Tongue (tissue), 1 donor: ENCODE measurements at regions not wholly inside any gene's neighbourhood (a gene's known extent, or its start where the extent isn't known, plus 50 kb on each side); places are given as distances from the start of the nearest gene placed in this dataset.
"Not testable (repeated sequence)": the region's sequence is repeated elsewhere in the genome, so short reads cannot be mapped to it uniquely, and the experiment has no call there.

Experiments
- DNase-seq: peaks from one replicate; pipeline ENCODE4 v3.0.0-alpha.2; 2015

GRCh38 chr6:91279740-91280493 lies 693.0 kb upstream of the MAP3K7 start:
- DNase-seq = no peak

- no peak for DNase-seq
Observed at GRCh38 chr6:91278416-91278815, 691.5 kb upstream of the MAP3K7 start.

DNA sequence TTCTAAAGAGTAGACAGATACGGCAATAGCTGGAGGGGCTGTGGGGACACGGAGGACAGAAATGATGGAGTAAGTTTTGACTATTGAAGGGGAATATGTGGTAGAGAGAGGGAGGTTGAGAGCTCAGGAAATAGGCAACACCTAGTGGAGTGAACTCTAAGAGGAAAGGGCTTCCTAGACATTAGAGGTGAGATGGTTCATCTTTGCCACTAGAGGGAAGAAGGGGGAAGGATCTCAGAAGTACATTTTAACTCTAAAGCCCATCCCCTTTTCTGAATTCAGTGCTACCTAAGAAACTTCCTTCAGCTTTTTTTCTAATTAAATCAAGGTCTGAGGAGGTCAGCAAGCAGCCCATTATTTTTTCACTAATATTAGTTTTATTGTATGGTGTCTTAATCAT lies 689.4 kb upstream of the MAP3K7 start:
- DNase-seq = peak; percentile 12

- no peak for DNase-seq
Observed at GRCh38 chr6:91273729-91274128, 686.9 kb upstream of the MAP3K7 start.

GRCh38 chr6:91271807-91272206 lies 684.9 kb upstream of the MAP3K7 start:
- DNase-seq = no peak

DNA sequence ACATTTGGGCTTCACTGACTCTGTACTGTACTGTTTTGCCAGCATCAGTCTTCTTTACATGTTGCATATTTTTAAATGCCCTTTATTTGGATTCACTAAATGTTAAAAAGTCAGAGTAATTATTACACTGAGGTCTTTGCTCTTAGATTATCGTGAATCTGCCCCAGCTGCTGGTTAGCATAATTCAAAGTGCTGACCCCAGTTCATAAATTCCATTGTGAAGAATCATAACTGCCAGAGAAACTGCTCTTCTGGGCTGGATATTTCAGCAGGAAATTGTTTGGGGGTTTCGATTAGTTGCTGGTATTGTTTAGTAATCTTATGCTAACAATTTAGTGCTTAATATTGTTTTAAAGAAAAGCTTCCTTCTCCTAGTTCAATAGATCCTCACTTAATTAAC lies 682.1 kb upstream of the MAP3K7 start:
- no peak for DNase-seq

GRCh38 chr6:91267246-91267645 lies 680.4 kb upstream of the MAP3K7 start:
- no peak for DNase-seq

- no peak for DNase-seq
Observed at GRCh38 chr6:91266156-91266555, 679.3 kb upstream of the MAP3K7 start.

- no peak for DNase-seq
Observed at GRCh38 chr6:91243436-91243835, 656.6 kb upstream of the MAP3K7 start.

DNA sequence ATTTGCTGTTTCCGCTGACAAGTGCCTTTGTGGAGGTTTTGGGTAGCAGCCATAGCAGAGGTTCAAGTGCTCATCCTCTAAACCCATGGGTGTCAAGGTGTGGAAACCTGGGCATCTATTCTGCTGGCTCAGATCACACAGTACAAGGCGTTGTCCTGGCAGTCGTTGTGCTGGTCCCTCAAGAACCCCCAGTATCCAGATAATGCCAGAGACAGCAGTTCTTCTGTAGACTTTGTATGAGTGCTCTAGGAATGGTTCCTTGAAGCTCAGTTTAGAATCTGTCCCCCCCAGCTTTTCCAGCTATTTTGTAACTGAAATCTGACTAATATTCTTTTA lies 655.7 kb upstream of the MAP3K7 start:
- no peak for DNase-seq

GRCh38 chr6:91241946-91242613 lies 655.2 kb upstream of the MAP3K7 start:
- no peak for DNase-seq

- no peak for DNase-seq
Observed at GRCh38 chr6:91240878-91241603, 654.2 kb upstream of the MAP3K7 start.

DNA sequence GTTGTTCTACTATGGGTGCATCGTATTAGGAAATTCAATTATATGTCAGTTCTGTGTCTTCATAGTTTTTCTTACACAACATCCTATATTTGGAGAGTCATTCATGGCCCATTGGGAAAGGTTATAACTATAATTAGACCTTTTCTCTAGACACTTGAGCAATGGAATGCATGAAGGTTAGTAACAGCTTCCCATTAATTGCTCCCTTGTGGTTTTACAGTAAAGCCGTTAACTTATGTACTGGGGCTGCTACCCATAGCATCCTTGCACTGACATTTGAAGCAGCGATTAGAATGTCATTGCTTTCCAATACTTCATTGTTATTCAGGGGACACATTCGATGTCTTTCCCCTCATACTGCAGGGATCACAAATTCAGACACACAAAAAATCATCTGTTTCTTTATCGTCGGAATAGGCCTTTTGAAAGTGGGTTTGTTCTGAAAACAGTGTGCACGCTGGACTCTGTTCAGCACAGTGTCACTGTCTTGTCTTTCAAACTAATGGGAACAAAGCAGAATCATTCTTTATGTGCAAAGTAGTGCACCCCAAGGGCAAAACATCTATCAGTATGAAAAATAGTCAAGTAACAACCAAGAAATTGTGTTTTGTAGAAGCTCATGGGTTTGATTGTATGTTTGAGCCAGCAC lies 634.3 kb upstream of the MAP3K7 start:
- DNase-seq = no peak

DNA sequence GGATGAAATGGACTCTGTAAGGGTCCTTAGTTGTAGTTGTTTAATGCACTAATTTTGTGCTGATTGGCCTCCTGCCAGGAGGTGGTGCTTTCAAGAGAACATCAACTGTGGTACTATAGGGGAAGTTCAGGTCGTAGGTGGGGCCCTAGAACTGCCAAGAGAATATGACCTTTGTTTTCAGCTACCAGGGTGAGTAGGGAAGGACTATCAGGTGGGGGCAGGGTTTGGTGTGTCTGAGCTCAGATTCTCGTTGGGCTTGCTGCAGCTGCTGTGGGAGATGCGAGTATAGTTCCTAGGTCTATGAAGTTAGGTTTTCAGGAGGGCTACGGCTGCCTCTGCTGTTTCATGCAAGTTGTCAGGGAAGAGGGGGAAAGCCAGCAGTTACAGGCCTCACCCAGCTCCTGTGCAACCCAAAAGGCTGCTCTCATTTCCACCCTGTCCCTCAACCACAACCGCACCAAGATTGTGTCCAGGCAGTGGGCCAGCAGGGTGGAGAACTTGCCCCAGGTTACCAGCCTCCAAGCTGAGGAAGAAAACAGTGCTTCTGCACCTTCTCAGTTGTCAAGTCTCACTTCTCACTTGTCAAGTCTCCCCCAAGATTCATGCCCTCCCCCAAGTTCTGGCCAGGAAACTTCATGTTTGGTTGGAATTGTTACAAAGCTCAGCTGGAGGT lies 626.5 kb upstream of the MAP3K7 start:
- no peak for DNase-seq

- no peak for DNase-seq
Observed at GRCh38 chr6:91198588-91199255, 611.9 kb upstream of the MAP3K7 start.

DNA sequence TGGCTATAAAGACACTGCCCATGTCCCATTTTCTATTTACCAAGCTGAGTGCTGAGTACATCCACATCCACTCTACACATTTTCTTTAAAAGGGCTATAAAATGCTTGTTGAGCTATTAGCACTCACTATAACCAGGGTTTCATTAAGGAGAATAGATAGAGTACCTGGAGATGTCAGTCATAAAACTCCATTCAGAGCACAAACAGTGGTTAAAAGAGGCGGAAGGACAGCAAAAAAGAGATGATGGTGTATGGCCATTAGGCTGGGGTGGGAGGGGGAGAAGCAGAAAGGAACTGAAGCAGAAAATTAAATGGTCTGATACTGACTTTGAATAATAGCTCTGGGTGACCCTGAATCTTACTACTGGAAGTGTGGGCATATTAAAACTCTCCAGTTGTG lies 609.9 kb upstream of the MAP3K7 start:
- no peak for DNase-seq

GRCh38 chr6:91193446-91193845 lies 606.6 kb upstream of the MAP3K7 start:
- DNase-seq = no peak

DNA sequence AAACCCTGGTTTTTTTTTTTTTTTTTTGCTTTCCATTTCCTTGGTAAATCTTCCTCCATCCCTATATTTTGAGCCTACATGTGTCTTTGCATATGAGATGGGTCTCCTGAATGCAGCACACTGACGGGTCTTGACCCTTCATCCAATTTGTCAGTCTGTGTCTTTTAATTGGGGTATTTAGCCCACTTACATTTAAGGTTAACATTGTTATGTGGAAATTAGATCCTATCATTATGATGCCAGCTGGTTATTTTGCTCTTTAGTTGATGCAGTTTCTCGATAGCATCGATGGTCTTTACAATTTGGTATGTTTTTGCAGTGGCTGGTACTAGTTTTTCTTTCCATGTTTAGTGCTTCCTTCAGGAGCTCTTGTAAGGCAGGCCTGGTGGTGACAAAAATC lies 603.2 kb upstream of the MAP3K7 start:
- not testable (repeated sequence) for DNase-seq

- no peak for DNase-seq
Observed at GRCh38 chr6:91185072-91185471, 598.2 kb upstream of the MAP3K7 start.

DNA sequence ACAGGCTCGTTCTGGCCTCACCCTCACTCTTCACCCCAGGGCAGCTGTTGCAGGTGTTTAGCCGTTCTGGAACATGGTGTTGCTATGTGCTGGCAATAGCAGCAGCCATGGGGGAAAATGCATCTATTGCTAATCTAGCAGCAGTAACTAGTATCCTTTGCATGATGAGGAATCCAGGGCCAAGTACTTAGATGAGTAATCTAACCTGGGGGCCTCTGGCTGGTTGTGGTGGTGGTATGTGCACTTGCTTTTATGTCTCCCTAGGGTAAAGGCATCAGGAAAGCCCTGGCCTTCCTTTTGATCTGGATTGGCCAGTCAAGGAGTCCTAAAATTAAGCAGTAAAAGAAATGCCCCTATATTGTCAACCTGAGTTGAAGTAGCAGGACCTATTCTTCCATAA lies 594.5 kb upstream of the MAP3K7 start:
- DNase-seq = peak; percentile 2

DNA sequence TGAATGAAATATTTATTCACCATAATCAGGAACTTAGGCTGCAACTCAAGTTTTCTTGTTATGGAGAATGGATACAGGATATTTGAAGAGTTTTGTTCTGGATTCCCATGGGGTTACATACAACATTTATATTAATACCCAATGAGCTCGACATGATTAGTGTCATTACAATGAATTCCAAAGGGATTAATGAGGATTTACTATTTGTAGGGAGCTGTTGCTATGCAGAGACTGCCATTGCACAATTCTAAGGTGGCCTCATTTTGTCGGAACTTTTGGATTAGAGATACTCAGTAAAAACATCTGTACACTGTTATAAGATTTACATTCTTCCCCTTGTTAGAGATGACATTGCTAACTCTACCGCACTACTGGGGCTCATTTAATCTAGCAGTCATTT lies 586.8 kb upstream of the MAP3K7 start:
- no peak for DNase-seq

DNA sequence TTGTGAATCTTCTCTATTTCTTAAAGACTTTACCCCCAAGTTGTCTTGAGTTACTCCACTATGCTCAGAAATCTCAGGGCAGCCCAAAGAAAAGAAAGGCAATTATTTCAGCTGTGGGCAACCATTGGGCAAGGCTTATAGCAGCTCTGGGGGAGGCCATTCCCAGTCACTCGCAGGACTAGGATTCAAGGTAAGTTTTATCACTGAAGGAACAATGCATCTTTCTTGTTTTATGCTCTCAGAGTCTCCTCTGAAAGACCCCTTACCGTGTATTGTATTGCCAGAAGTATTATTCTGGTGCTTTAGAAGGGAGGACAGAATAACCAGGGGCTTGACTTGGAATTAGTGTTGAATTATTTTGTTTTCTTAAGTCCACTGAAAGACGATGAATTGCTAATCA lies 586.3 kb upstream of the MAP3K7 start:
- no peak for DNase-seq
